ENCODE measurements at regions not wholly inside any gene's neighbourhood (a gene's known extent, or its start where the extent isn't known, plus 50 kb on each side); places are given as distances from the start of the nearest gene placed in this dataset.

- Histone ChIP-seq H3K79me2 (no peaks in the 10 kb centered on the region), H3K27ac (no peak overlapping the region), H2AFZ (no peak overlapping the region), H3K36me3 (replicated peaks; ENCODE audit: insufficient read depth, low read depth) (no peaks in the 10 kb centered on the region), H3K4me3 (no peak overlapping the region), H3K9me3 (ENCODE audit: low read depth) (no peaks in the 10 kb centered on the region), H3K4me1 (ENCODE audit: insufficient read depth) (peaks cover 9% of the 10 kb centered on the region), H3K4me2 (no peak overlapping the region), H4K20me1 (ENCODE audit: insufficient read depth, poor library complexity, severe bottlenecking) (no peaks in the 10 kb centered on the region), H3K27me3 (no peaks in the 10 kb centered on the region), H3K9me2 (replicated peaks; ENCODE audit: insufficient read depth) (no peaks in the 10 kb centered on the region)
- 89% methylated on average over 5 of the region's 5 CpGs for WGBS (ENCODE audit: low lambda C conversion rate, missing lambda C conversion rate)
- DNase-seq (ENCODE audit: low spot score), result no peak
- TF ChIP-seq CTCF (IDR thresholded peaks at IDR 0.05; ENCODE audit: poor library complexity), result no peak
- TF ChIP-seq EZH2phosphoT487 (IDR thresholded peaks at IDR 0.05; ENCODE audit: low read depth, severe bottlenecking, unreplicated experiment), result no peak
- no peak for TF ChIP-seq EZH2 (IDR thresholded peaks at IDR 0.05; ENCODE audit: borderline replicate concordance)
Measured at GRCh38 chr11:11146830-11147229, 206.2 kb downstream of the CSNK2A3 start.

GRCh38 chr11:11143849-11144248, 209.2 kb downstream of the CSNK2A3 start:
- Histone ChIP-seq H3K27ac (no peak overlapping the region), H3K4me3 (no peak overlapping the region), H2AFZ (no peak overlapping the region), H3K36me3 (replicated peaks; ENCODE audit: insufficient read depth, low read depth) (no peaks in the 10 kb centered on the region), H3K4me2 (no peak overlapping the region), H3K79me2 (no peaks in the 10 kb centered on the region), H3K27me3 (no peaks in the 10 kb centered on the region), H3K4me1 (ENCODE audit: insufficient read depth) (peaks cover 9% of the 10 kb centered on the region), H4K20me1 (ENCODE audit: insufficient read depth, poor library complexity, severe bottlenecking) (no peaks in the 10 kb centered on the region), H3K9me3 (ENCODE audit: low read depth) (no peaks in the 10 kb centered on the region), H3K9me2 (replicated peaks; ENCODE audit: insufficient read depth) (no peaks in the 10 kb centered on the region)
- 86% methylated on average over 6 of the region's 6 CpGs for WGBS (ENCODE audit: low lambda C conversion rate, missing lambda C conversion rate)
- no peak for TF ChIP-seq CTCF (IDR thresholded peaks at IDR 0.05; ENCODE audit: poor library complexity)
- no peak for TF ChIP-seq EZH2phosphoT487 (IDR thresholded peaks at IDR 0.05; ENCODE audit: low read depth, severe bottlenecking, unreplicated experiment)
- TF ChIP-seq EZH2 (IDR thresholded peaks at IDR 0.05; ENCODE audit: borderline replicate concordance), result no peak
- no peak for DNase-seq (ENCODE audit: low spot score)

- Histone ChIP-seq H3K27me3 (no peaks in the 10 kb centered on the region), H4K20me1 (ENCODE audit: insufficient read depth, poor library complexity, severe bottlenecking) (no peaks in the 10 kb centered on the region), H3K4me2 (no peak overlapping the region), H3K9me2 (replicated peaks; ENCODE audit: insufficient read depth) (no peaks in the 10 kb centered on the region), H3K9me3 (ENCODE audit: low read depth) (no peaks in the 10 kb centered on the region), H3K79me2 (no peaks in the 10 kb centered on the region), H3K36me3 (replicated peaks; ENCODE audit: insufficient read depth, low read depth) (no peaks in the 10 kb centered on the region), H3K4me3 (no peak overlapping the region), H3K4me1 (ENCODE audit: insufficient read depth) (no peaks in the 10 kb centered on the region), H3K27ac (no peak overlapping the region), H2AFZ (no peak overlapping the region)
- TF ChIP-seq EZH2 (IDR thresholded peaks at IDR 0.05; ENCODE audit: borderline replicate concordance), result no peak
- no peak for TF ChIP-seq EZH2phosphoT487 (IDR thresholded peaks at IDR 0.05; ENCODE audit: low read depth, severe bottlenecking, unreplicated experiment)
- TF ChIP-seq CTCF (IDR thresholded peaks at IDR 0.05; ENCODE audit: poor library complexity), result no peak
- 78% methylated on average over 4 of the region's 4 CpGs for WGBS (ENCODE audit: low lambda C conversion rate, missing lambda C conversion rate)
- no peak for DNase-seq (ENCODE audit: low spot score)
Measured at GRCh38 chr11:11142430-11142829, 210.6 kb downstream of the CSNK2A3 start.

- Histone ChIP-seq H3K27ac (no peak overlapping the region), H2AFZ (no peak overlapping the region), H3K4me2 (no peak overlapping the region), H4K20me1 (ENCODE audit: insufficient read depth, poor library complexity, severe bottlenecking) (no peaks in the 10 kb centered on the region), H3K4me1 (ENCODE audit: insufficient read depth) (no peaks in the 10 kb centered on the region), H3K4me3 (no peak overlapping the region), H3K9me3 (ENCODE audit: low read depth) (no peaks in the 10 kb centered on the region), H3K36me3 (replicated peaks; ENCODE audit: insufficient read depth, low read depth) (no peaks in the 10 kb centered on the region), H3K79me2 (no peaks in the 10 kb centered on the region), H3K27me3 (no peaks in the 10 kb centered on the region), H3K9me2 (replicated peaks; ENCODE audit: insufficient read depth) (no peaks in the 10 kb centered on the region)
- TF ChIP-seq EZH2 (IDR thresholded peaks at IDR 0.05; ENCODE audit: borderline replicate concordance) (no peak), EZH2phosphoT487 (IDR thresholded peaks at IDR 0.05; ENCODE audit: low read depth, severe bottlenecking, unreplicated experiment) (no peak), CTCF (IDR thresholded peaks at IDR 0.05; ENCODE audit: poor library complexity) (no peak)
- no peak for DNase-seq (ENCODE audit: low spot score)
- 76% methylated on average over 1 of the region's 1 CpG for WGBS (ENCODE audit: low lambda C conversion rate, missing lambda C conversion rate)
Measured at GRCh38 chr11:11141065-11141464, 212.0 kb downstream of the CSNK2A3 start.

Data from hepatocyte (in vitro differentiated cells).